VCaP (cell line): ENCODE measurements at regions not wholly inside any gene's neighbourhood (a gene's known extent, or its start where the extent isn't known, plus 50 kb on each side); places are given as distances from the start of the nearest gene placed in this dataset.

Experiments used
- H3K27ac ChIP-seq: fragments of 450-650 bp; 2 replicates; pipeline ENCODE4 v1.5.1; 2017
- TF ChIP-seq, protein P1 (sequence below): fragments of 450-650 bp; conservative IDR thresholded peaks from 2 replicates; pipeline ENCODE4 v1.5.1; 2017; ENCODE audit warnings: mild to moderate bottlenecking, moderate library complexity

DNA sequence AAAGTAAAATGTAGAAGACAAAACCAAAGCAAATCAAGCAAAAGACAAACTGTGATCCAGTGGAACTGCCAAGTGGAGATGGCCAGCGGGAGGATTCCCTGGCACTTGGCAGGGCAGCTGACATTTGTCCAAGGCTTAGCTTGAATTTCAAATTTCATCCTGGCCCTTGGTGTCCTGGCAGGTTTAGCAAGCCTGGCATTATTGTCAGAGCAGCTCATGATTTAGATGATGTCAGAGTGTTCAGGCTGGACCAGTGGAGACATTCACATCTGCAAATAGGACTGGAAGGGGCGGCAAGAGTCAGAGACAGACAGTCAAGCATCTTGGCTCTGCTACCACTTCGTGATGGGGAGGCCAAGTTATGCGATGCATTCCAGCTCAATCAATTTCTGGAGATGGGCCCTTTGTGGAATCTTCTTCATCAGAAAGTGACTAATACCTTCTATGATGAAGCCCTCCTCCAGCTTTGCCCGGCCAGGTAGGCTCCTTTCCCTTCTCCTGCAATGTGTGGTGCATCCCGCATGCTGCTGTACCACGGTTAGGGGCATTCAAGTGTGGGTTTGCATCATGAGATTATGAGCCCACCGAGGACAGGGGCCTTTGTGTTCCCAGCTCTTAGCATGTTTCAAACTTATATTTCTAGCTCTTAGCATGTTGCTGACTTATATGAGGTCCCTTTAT lies 199.7 kb downstream of the ANKRD30B start:
- H3K27ac ChIP-seq, result peak overlapping the region; percentile 83
- TF ChIP-seq, protein P1, sequence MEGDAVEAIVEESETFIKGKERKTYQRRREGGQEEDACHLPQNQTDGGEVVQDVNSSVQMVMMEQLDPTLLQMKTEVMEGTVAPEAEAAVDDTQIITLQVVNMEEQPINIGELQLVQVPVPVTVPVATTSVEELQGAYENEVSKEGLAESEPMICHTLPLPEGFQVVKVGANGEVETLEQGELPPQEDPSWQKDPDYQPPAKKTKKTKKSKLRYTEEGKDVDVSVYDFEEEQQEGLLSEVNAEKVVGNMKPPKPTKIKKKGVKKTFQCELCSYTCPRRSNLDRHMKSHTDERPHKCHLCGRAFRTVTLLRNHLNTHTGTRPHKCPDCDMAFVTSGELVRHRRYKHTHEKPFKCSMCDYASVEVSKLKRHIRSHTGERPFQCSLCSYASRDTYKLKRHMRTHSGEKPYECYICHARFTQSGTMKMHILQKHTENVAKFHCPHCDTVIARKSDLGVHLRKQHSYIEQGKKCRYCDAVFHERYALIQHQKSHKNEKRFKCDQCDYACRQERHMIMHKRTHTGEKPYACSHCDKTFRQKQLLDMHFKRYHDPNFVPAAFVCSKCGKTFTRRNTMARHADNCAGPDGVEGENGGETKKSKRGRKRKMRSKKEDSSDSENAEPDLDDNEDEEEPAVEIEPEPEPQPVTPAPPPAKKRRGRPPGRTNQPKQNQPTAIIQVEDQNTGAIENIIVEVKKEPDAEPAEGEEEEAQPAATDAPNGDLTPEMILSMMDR, result no peak

DNA sequence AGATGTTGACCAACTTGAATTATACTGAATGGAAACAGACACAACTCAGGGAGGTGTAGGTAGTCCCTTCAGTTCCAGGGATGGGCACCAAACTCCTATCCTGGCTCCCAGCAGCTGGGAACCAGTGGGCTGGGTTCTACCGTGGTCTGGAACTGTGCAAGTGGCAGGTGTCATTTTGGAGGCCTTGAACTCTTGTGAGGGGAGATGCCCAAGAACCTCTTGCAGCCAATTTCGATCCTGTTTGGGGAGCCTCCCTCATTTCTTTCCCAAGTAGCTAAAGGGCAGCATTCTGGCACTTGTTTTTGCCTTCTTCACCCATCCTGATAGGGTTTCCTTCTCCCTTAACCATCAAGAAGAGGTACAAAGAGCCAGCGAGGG lies 200.2 kb downstream of the ANKRD30B start:
- H3K27ac ChIP-seq, result peak overlapping the region; percentile 83
- TF ChIP-seq, protein P1, result no peak

DNA sequence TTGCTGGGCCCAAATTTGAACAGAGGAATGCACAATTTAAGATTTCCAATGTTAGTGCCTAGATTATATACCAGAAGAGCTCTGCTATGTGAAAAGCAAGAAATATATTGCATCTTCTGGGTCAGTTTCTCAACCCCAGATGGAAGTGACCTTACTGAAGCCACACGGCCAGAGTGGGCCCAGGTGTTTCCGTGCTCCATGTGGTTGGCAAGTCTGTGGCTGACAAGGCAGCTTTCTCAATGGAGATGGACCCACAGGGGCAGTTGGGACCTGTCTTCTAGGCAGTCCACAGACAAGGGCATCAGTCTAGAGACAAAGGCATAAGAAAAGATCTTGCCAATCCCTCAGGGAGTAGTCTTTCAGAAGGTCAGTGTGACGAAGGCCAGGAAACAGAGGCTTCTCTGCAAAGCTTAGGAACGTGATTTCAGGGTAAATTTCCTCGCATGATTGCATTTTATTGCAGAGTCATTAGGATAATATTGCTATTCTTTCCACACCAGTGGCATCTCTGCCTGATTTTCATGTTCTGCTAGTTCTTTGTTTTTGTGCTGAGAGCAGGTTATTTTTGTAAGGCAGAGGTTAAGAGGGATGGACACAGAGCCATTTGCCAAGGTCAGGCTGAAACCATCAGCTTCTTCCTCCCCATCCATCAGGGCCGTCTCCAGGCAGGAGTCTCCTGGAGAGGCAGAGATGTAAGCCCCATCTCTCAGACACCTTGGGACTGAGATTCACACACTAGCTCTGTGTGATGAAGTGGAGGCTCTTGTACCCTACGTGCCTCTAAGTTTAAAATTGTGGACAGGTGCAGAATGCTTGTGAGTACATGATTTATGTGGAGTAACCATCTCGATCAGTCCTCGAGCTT lies 202.1 kb downstream of the ANKRD30B start:
- TF ChIP-seq, protein P1, result no peak
- peak overlapping the region; percentile 83 for H3K27ac ChIP-seq

DNA sequence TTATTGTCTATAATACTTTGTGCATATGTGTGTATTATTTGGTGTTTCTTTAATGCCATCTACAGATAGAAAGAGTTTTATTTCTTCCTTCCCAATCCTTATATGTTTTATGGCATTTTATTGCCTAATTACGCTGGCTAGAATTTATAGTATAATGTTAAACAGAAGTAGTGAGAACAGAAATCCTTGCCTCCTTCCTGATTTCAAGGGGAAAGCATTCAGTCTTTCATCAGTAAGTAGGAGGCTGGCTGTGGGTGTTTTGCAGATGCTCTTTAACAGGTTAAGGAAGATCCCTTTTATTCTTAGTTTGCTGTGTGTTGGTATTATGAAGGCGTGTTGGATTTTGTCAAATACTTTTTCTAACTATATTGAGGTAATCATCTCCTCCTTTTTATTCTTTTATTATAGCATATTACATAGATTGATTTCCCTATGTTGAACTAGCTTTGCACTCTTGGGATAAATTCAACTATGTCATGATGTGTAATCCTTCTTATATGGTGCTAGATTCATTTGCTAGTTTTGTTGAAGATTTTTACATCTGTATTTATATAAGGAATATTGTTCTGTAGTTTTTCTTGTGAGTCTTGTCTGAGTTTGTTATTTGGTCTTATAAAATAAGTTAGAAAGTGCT lies 204.6 kb downstream of the ANKRD30B start:
- peak overlapping the region; percentile 83 for H3K27ac ChIP-seq

DNA sequence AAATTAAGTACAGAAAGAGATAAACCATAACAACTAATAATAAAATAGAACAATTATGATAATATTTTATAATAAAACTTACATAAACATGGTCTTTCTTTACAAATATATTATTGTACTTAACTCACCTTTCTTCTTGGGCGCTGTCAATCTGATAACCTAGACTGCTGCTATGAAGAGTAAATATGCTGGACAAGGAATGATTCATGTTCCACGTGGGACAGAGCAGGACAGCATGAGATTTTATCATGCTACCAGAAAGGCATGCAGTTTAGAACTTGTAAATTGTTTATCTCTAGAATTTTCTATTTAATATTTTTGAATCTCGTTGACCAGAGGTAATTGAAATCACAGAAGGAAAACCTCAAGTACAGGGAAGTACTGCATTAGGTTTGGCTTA lies 210.7 kb downstream of the ANKRD30B start:
- TF ChIP-seq, protein P1, result no peak
- H3K27ac ChIP-seq, result peak overlapping the region; percentile 26

DNA sequence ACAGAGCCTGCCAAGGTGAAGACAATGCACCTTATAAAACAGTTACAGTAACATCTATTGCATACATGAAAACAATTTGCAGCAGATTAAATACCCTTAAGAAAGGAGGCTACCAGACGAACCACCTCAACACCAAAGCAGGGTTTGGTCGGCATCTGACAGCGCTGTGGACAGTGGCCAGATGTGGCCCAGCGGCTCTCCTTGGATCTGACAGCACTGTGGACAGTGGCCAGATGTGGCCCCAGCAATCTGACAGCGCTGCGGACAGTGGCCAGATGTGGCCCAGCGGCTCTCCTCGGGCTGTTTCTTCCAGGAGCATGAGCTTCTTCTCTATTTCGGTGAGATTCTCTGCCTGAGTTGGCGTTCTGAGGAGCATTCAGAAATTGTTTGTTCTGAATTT lies 211.6 kb downstream of the ANKRD30B start:
- TF ChIP-seq, protein P1, result no peak

DNA sequence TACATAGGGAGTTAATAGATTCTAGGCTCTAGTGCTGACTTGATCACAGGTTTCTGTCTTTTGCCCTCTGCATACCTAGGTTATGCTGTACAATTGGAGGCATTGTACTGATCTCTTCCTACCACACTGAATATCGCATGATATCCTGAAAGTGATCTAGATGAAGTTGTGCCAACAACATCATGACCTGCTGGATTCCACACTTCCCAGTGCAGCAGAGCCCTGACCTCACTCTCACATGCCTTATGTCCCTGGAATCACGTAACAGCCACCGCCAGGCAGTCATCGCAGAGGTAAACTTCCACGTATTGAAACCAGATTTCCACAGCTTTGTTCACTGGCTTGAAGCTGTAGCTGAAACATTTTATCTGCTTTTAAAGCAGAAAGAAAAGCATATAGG lies 214.0 kb downstream of the ANKRD30B start:
- H3K27ac ChIP-seq, result no peak overlapping the region
- TF ChIP-seq, protein P1, result no peak

More for the DNA sequence above, 211.6 kb downstream of the ANKRD30B start:
- H3K27ac ChIP-seq, result peak overlapping the region; percentile 26
